ENCODE measurements at regions not wholly inside any gene's neighbourhood (a gene's known extent, or its start where the extent isn't known, plus 50 kb on each side); places are given as distances from the start of the nearest gene placed in this dataset.
A peak's percentile ranks its signal among the peaks of the same experiment; 100 is the strongest.

- Histone ChIP-seq H3K27me3 (no peaks in the 10 kb centered on the region), H3K4me1 (no peaks in the 10 kb centered on the region), H3K4me3 (peak overlapping the region in 1 of 2 donors; percentile 50), H3K36me3 (ENCODE audit: low read depth, missing control alignments) (no peaks in the 10 kb centered on the region), H3K9me3 (no peaks in the 10 kb centered on the region), H3K27ac (no peak overlapping the region)
- TF ChIP-seq POLR2A (IDR thresholded peaks at IDR 0.05) = no peak
- no peak for TF ChIP-seq CTCF (IDR thresholded peaks at IDR 0.05)
- no peak for DNase-seq
- intact Hi-C loops (cut with DNase I; ENCODE audit: low total_unique reads) = no loop called here
- WGBS, 2 donors = 64 to 66% methylated on average over 9 of the region's 9 CpGs
These were observed 93.1 kb upstream of the PRNP start for GRCh38 chr20:4593149-4593525.

GRCh38 chr20:4592316-4593148 is 93.7 kb upstream of the PRNP start:
- 10 to 14% methylated on average over 22 to 35 of the region's 46 CpGs for WGBS, 2 donors
- H3K36me3 ChIP-seq (ENCODE audit: low read depth, missing control alignments) = no peaks in the 10 kb centered on the region
- intact Hi-C loops (cut with DNase I; ENCODE audit: low total_unique reads) = no loop called here
- no peaks in the 10 kb centered on the region for H3K9me3 ChIP-seq
- H3K27me3 ChIP-seq = no peaks in the 10 kb centered on the region
- peak; percentile 69 for DNase-seq
- TF ChIP-seq POLR2A (IDR thresholded peaks at IDR 0.05) (no peak), CTCF (IDR thresholded peaks at IDR 0.05) (peak; percentile 88 to 96 (median 92))
- H3K4me1 ChIP-seq = no peaks in the 10 kb centered on the region
- H3K4me3 ChIP-seq = peak overlapping the region; percentile 48 to 50
- no peak overlapping the region for H3K27ac ChIP-seq

GRCh38 chr20:4591975-4592315 is 94.3 kb upstream of the PRNP start:
- Histone ChIP-seq H3K9me3 (no peaks in the 10 kb centered on the region), H3K36me3 (ENCODE audit: low read depth, missing control alignments) (no peaks in the 10 kb centered on the region), H3K27me3 (no peaks in the 10 kb centered on the region), H3K27ac (no peak overlapping the region), H3K4me3 (peak overlapping the region; percentile 48 to 50), H3K4me1 (no peaks in the 10 kb centered on the region)
- no peak for DNase-seq
- TF ChIP-seq POLR2A (IDR thresholded peaks at IDR 0.05) = no peak
- no peak for TF ChIP-seq CTCF (IDR thresholded peaks at IDR 0.05)
- intact Hi-C loops (cut with DNase I; ENCODE audit: low total_unique reads) = no loop called here
- 45 to 52% methylated on average over 3 to 10 of the region's 10 CpGs for WGBS, 2 donors

- Histone ChIP-seq H3K36me3 (ENCODE audit: low read depth, missing control alignments) (no peaks in the 10 kb centered on the region), H3K27ac (no peak overlapping the region), H3K4me3 (no peak overlapping the region), H3K9me3 (no peaks in the 10 kb centered on the region), H3K4me1 (no peaks in the 10 kb centered on the region), H3K27me3 (no peaks in the 10 kb centered on the region)
- DNase-seq = no peak
- intact Hi-C loops (cut with DNase I; ENCODE audit: low total_unique reads) = no loop called here
- TF ChIP-seq CTCF (IDR thresholded peaks at IDR 0.05) (no peak), POLR2A (IDR thresholded peaks at IDR 0.05) (no peak)
- WGBS, 2 donors = 84 to 88% methylated on average over 5 of the region's 5 CpGs
These were observed 100.5 kb upstream of the PRNP start for GRCh38 chr20:4585758-4586157.
